ENCODE measurements at regions not wholly inside any gene's neighbourhood (a gene's known extent, or its start where the extent isn't known, plus 50 kb on each side); places are given as distances from the start of the nearest gene placed in this dataset.

DNA sequence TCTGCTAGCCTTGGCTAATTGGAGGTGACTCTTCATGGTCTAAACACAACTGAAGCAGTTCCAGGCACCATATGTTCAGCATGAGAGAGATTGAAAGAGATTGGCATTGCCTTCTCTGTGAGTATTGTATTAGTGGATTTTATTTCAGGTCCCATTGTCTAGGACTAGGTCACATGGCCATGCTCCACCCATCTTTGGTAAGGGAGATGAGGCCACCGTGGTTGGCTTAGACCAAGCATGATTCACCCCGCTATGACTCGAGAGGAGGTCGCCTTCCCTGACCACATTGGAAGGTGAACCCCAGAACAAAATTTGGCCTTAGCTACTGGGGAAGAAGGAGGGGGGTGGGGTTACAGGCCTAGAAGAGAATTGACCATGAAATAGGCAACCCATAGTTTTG lies 109.9 kb upstream of the BCOR start:
- Mint-ChIP-seq H3K36me3 (ENCODE audit: low read depth) (no peaks in the 10 kb centered on the region), H3K27me3 (ENCODE audit: insufficient read depth) (peaks cover 14% of the 10 kb centered on the region), H3K4me1 (peaks cover 12% of the 10 kb centered on the region), H3K4me3 (no peak overlapping the region), H3K9me3 (peaks cover 28% of the 10 kb centered on the region), H3K27ac (no peak overlapping the region)
- Histone ChIP-seq H3K9me3 (ENCODE audit: control insufficient read depth, low read length) (no peaks in the 10 kb centered on the region), H3K4me1 (ENCODE audit: control insufficient read depth, insufficient read depth, low read length) (no peaks in the 10 kb centered on the region), H3K9ac (ENCODE audit: extremely low read depth, low read length, poor library complexity, severe bottlenecking) (no peak overlapping the region), H3K4me3 (ENCODE audit: low read length) (no peak overlapping the region), H3K36me3 (ENCODE audit: control insufficient read depth, insufficient read depth, low read length) (no peaks in the 10 kb centered on the region), H3K27me3 (ENCODE audit: control insufficient read depth, insufficient read depth, low read length, poor library complexity, severe bottlenecking) (no peaks in the 10 kb centered on the region), H3K27ac (ENCODE audit: low read depth, low read length) (no peak overlapping the region)
- DNase-seq = no peak
- 93% methylated on average over 4 of the region's 4 CpGs; no CpG with 5 or more reads in 1 of the 2 experiments for WGBS, 2 experiments (ENCODE audit: insufficient coverage in 1 of 2, insufficient read length in 1 of 2)
- TF ChIP-seq, protein P1, sequence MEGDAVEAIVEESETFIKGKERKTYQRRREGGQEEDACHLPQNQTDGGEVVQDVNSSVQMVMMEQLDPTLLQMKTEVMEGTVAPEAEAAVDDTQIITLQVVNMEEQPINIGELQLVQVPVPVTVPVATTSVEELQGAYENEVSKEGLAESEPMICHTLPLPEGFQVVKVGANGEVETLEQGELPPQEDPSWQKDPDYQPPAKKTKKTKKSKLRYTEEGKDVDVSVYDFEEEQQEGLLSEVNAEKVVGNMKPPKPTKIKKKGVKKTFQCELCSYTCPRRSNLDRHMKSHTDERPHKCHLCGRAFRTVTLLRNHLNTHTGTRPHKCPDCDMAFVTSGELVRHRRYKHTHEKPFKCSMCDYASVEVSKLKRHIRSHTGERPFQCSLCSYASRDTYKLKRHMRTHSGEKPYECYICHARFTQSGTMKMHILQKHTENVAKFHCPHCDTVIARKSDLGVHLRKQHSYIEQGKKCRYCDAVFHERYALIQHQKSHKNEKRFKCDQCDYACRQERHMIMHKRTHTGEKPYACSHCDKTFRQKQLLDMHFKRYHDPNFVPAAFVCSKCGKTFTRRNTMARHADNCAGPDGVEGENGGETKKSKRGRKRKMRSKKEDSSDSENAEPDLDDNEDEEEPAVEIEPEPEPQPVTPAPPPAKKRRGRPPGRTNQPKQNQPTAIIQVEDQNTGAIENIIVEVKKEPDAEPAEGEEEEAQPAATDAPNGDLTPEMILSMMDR (conservative IDR thresholded peaks at IDR 0.05) = no peak

DNA sequence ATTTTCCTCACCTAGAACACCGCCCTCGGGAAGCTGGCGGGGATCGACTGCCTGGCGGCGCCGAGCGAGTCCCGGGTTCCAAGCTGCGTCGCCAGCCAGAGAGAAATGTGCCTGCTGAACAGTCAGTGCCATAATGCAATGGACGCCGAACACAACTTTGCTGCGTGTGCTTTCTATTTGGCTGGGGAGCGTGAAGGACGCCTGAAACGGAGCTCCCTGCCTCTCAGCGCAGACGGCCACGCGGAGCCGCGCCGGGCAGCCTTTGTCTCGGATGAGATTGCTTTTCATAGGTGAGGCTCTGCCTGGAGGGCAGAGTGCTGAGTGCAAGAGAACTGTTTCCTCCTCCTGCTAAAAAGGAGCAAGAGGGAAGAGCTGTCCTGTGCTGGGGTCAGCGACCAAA lies 107.7 kb upstream of the BCOR start:
- Histone ChIP-seq H3K4me3 (ENCODE audit: low read length) (no peak overlapping the region), H3K36me3 (ENCODE audit: control insufficient read depth, insufficient read depth, low read length) (no peaks in the 10 kb centered on the region), H3K9ac (ENCODE audit: extremely low read depth, low read length, poor library complexity, severe bottlenecking) (no peak overlapping the region), H3K27me3 (ENCODE audit: control insufficient read depth, insufficient read depth, low read length, poor library complexity, severe bottlenecking) (no peaks in the 10 kb centered on the region), H3K4me1 (ENCODE audit: control insufficient read depth, insufficient read depth, low read length) (no peaks in the 10 kb centered on the region), H3K9me3 (ENCODE audit: control insufficient read depth, low read length) (no peaks in the 10 kb centered on the region), H3K27ac (ENCODE audit: low read depth, low read length) (no peak overlapping the region)
- 91 to 100% methylated on average over 7 to 26 of the region's 26 CpGs for WGBS, 2 experiments (ENCODE audit: insufficient coverage in 1 of 2, insufficient read length in 1 of 2)
- Mint-ChIP-seq H3K27me3 (ENCODE audit: insufficient read depth) (peaks cover 14% of the 10 kb centered on the region), H3K9me3 (peaks cover 17% of the 10 kb centered on the region), H3K4me3 (peak overlapping the region; percentile 27), H3K36me3 (ENCODE audit: low read depth) (no peaks in the 10 kb centered on the region), H3K27ac (no peak overlapping the region), H3K4me1 (peaks cover 12% of the 10 kb centered on the region)
- TF ChIP-seq, protein P1 (conservative IDR thresholded peaks at IDR 0.05) = no peak
- DNase-seq = no peak

DNA sequence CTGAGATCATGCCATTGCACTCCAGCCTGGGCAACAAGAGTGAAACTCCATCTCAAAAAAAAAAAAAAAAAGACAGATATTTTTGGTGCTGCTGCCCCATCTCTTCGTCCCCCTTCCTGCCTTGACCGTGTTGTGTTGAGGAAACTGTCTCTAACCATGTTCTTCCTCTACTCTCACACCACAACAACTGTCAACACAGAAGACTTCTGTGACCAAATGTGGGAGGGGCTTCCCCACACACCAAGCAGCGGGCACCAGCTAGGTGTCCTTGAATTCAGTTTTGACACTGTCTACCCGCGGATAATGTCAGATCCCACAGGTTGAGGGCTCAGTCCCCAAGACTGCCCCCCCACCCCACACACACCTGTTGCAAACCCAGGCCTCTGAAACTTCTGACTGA lies 104.7 kb upstream of the BCOR start:
- H3K27me3 Mint-ChIP-seq (ENCODE audit: insufficient read depth) = peaks cover 14% of the 10 kb centered on the region
- H3K4me3 Mint-ChIP-seq = no peak overlapping the region
- Histone ChIP-seq H3K27ac (ENCODE audit: low read depth, low read length) (no peak overlapping the region), H3K4me1 (ENCODE audit: control insufficient read depth, insufficient read depth, low read length) (no peaks in the 10 kb centered on the region), H3K9ac (ENCODE audit: extremely low read depth, low read length, poor library complexity, severe bottlenecking) (no peak overlapping the region), H3K27me3 (ENCODE audit: control insufficient read depth, insufficient read depth, low read length, poor library complexity, severe bottlenecking) (no peaks in the 10 kb centered on the region), H3K36me3 (ENCODE audit: control insufficient read depth, insufficient read depth, low read length) (no peaks in the 10 kb centered on the region), H3K4me3 (ENCODE audit: low read length) (no peak overlapping the region), H3K9me3 (ENCODE audit: control insufficient read depth, low read length) (no peaks in the 10 kb centered on the region)
- H3K4me1 Mint-ChIP-seq = peaks cover 12% of the 10 kb centered on the region
- H3K27ac Mint-ChIP-seq = no peak overlapping the region
- H3K36me3 Mint-ChIP-seq (ENCODE audit: low read depth) = no peaks in the 10 kb centered on the region
- DNase-seq = no peak
- TF ChIP-seq, protein P1 (conservative IDR thresholded peaks at IDR 0.05) = no peak
- H3K9me3 Mint-ChIP-seq = peaks cover 20% of the 10 kb centered on the region
- WGBS, 2 experiments (ENCODE audit: insufficient coverage in 1 of 2, insufficient read length in 1 of 2) = 86% methylated on average over 5 of the region's 5 CpGs; no CpG with 5 or more reads in 1 of the 2 experiments

Data from endodermal cell (in vitro differentiated cells).